ENCODE measurements at regions not wholly inside any gene's neighbourhood (a gene's known extent, or its start where the extent isn't known, plus 50 kb on each side); places are given as distances from the start of the nearest gene placed in this dataset.

- TF ChIP-seq CTCF (IDR thresholded peaks at IDR 0.05; ENCODE audit: low read depth, low read length, poor library complexity, severe bottlenecking) (no peak), EZH2phosphoT487 (IDR thresholded peaks at IDR 0.05; ENCODE audit: borderline replicate concordance, low read length) (no peak)
Measured at GRCh38 chr13:75220238-75220542, 261.8 kb downstream of the TBC1D4 start.
